ENCODE measurements at regions not wholly inside any gene's neighbourhood (a gene's known extent, or its start where the extent isn't known, plus 50 kb on each side); places are given as distances from the start of the nearest gene placed in this dataset.
A peak's percentile ranks its signal among the peaks of the same experiment; 100 is the strongest.

DNA sequence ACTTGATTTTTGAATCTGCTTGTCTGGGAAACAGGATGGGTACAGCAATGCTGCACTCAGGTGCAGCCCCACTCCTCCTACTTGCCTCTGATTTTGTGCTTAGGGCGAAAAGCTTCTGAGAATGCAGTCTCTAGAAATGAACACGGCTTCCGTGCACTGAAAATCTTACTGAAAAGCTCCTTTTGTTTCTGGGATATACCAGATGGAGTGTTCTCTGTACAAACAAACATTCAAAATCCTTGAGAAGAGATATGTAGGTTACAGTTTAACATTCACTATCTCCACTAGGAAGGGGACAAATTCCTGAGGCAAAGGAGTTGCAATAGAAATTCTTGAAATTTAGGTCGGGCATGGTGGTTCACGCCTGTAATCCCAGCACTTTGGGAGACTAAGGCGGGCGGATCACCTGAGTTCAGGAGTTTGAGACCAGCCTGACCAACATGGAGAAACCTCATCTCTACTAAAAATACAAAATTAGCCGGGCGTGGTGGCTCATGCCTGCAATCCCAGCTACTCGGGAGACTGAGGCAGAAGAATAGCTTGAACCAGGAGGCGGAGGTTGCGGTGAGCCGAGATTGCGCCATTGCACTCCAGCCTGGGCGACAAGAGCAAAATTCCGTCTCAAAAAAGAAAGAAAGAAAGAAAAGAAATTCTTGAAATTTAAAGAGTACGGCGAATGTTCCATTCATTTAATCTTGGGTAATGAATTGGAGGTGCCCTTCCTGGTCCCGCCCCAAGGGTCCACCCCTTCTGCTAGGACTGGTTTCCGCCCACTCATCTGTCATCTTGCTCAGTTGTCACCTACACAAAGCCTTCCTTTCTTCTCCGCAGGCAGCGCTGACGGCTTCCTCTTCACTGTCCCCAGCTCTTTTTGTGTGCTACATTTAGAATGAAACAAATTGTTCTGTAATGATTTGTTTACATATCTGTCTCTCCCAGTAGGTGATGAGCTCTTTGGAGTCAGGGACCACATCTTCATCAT, 92.4 kb downstream of the SOCS6 start:
- 68% methylated on average over 23 of the region's 23 CpGs for WGBS
- no peak overlapping the region for H3K4me3 ChIP-seq (ENCODE audit: low read length)
- intact Hi-C loops (cut with DNase I) = no loop called here
- H3K9me3 ChIP-seq (ENCODE audit: control insufficient read depth, low read length) = no peaks in the 10 kb centered on the region
- H3K4me1 ChIP-seq (ENCODE audit: control insufficient read depth, insufficient read depth, low read length) = no peaks in the 10 kb centered on the region
- DNase-seq = peak; percentile 16 to 64 (median 62)
- H3K27me3 ChIP-seq (ENCODE audit: control insufficient read depth, insufficient read depth) = no peaks in the 10 kb centered on the region
- peak; percentile 85 to 91 for ATAC-seq
- no peak overlapping the region for H3K27ac ChIP-seq (ENCODE audit: low read length)

Data from right cardiac atrium (tissue), 5 donors.